A549 (cell line): ENCODE measurements at regions not wholly inside any gene's neighbourhood (a gene's known extent, or its start where the extent isn't known, plus 50 kb on each side); places are given as distances from the start of the nearest gene placed in this dataset.

Experiments
- ATAC-seq, 2 experiments: fragments of 200-7000 bp in 1 of 2; fragments of >200 bp in 1 of 2; cut with Nextera tagmentation in 1 of 2; cut with Tn5 transposase in 1 of 2; 3 replicates each; pipeline versions ENCODE4 v1.8.0 to v1.9.1; 2018 to 2020; ENCODE audit warnings: mild to moderate bottlenecking in 1 of 2, moderate library complexity in 1 of 2
- CTCF ChIA-PET: fragments of 300-600 bp; sonication (Branson Sonifier 250); formaldehyde crosslinking; extraction: SDS; loops from one replicate; lab custom pipeline; 2021; ENCODE audit warnings: antibody characterized with exemption, inconsistent platforms; lab: Yijun Ruan, JAX
- POLR2A ChIA-PET: fragments of 350-600 bp; formaldehyde crosslinking; extraction: SDS; loops from one replicate; lab custom pipeline; 2021; ENCODE audit warnings: antibody characterized with exemption, inconsistent platforms; lab: Yijun Ruan, JAX
- DNase-seq, 2 experiments: peaks; one replicate each; pipeline versions ENCODE4 v3.0.0 to v3.0.0-alpha.2; 2011 to 2016; ENCODE audit warnings: low read depth in 1 of 2, low spot score in 1 of 2
- FAIRE-seq: peaks from 2 replicates; lab custom pipeline; 2011; peaks lifted over from hg19 to GRCh38; lab: Jason Lieb, UNC
- H3K27ac ChIP-seq, 2 experiments: fragments of >200 bp; sonication (Bioruptor Twin); formaldehyde crosslinking; 3 replicates each; pipeline ENCODE4 v1.5.1; 2016 to 2017
- H3K4me1 ChIP-seq: fragments of >200 bp; sonication (Bioruptor Twin); formaldehyde crosslinking; 3 replicates; pipeline ENCODE4 v1.6.1; 2016
- H3K4me2 ChIP-seq: fragments of >200 bp; sonication (Bioruptor Twin); formaldehyde crosslinking; 3 replicates; pipeline ENCODE4 v1.6.1; 2016
- H3K4me3 ChIP-seq: fragments of >200 bp; sonication (Bioruptor Twin); formaldehyde crosslinking; 3 replicates; pipeline ENCODE4 v1.5.1; 2016
- H3K9me3 ChIP-seq: fragments of >200 bp; sonication (Bioruptor Twin); formaldehyde crosslinking; 3 replicates; pipeline ENCODE4 v1.6.1; 2016
- CBX8 ChIP-seq: fragments of 200-600 bp; sonication (generic); IDR thresholded peaks from 2 replicates; pipeline ENCODE4 v1.6.1; 2016
- CEBPB ChIP-seq, 2 experiments: fragments of >200 bp in 1 of 2; sonication (Bioruptor Twin) in 1 of 2; formaldehyde crosslinking in 1 of 2; IDR thresholded peaks; 2 replicates each; pipeline ENCODE4 v1.6.1; 2012 to 2016
- EHF ChIP-seq: fragments of 250-450 bp; sonication (Bioruptor Pico); IDR thresholded peaks from 2 replicates; pipeline ENCODE4 v1.5.0; 2020; ENCODE audit warnings: mild to moderate bottlenecking
- EHMT2 ChIP-seq: fragments of 200-600 bp; sonication (generic); IDR thresholded peaks from 2 replicates; pipeline ENCODE4 v1.6.1; 2016; ENCODE audit warnings: antibody characterized with exemption, low read depth, mild to moderate bottlenecking, moderate library complexity
- FOXS1 ChIP-seq: fragments of 250-450 bp; sonication (Bioruptor Pico); IDR thresholded peaks from 2 replicates; pipeline ENCODE4 v1.5.0; 2020; ENCODE audit warnings: mild to moderate bottlenecking, moderate library complexity
- HDAC2 ChIP-seq: fragments of 200-600 bp; sonication (generic); IDR thresholded peaks from 2 replicates; pipeline ENCODE4 v1.6.1; 2016
- HOXB5 ChIP-seq: fragments of 250-450 bp; sonication (Bioruptor Pico); IDR thresholded peaks from 2 replicates; pipeline ENCODE4 v1.5.0; 2020; ENCODE audit warnings: mild to moderate bottlenecking, moderate library complexity
- JUNB ChIP-seq: fragments of >200 bp; sonication (Bioruptor Twin); formaldehyde crosslinking; IDR thresholded peaks from 2 replicates; pipeline ENCODE4 v1.6.1; 2016
- MAZ ChIP-seq: fragments of 150-350 bp; IDR thresholded peaks from 2 replicates; pipeline ENCODE4 v1.6.1; 2014; ENCODE audit warnings: antibody characterized with exemption, low read depth, low read length, borderline replicate concordance
- MYC ChIP-seq: IDR thresholded peaks from 2 replicates; pipeline ENCODE4 v1.6.1; 2012; ENCODE audit warnings: mild to moderate bottlenecking, inconsistent platforms, low read length, improper control_type of control experiment, borderline replicate concordance
- POLR2AphosphoS2 ChIP-seq: conservative IDR thresholded peaks from 2 replicates; pipeline ENCODE4 v1.6.1; 2012; ENCODE audit warnings: low read length, improper control_type of control experiment, inconsistent platforms
- RCOR1 ChIP-seq: fragments of 150-350 bp; IDR thresholded peaks from 2 replicates; pipeline ENCODE4 v1.6.1; 2014; ENCODE audit warnings: antibody characterized with exemption, low read length, low read depth
- TP53 ChIP-seq: fragments of 250-450 bp; sonication (Bioruptor Pico); IDR thresholded peaks from 2 replicates; pipeline ENCODE4 v1.5.0; 2021; ENCODE audit warnings: mild to moderate bottlenecking, moderate library complexity
- ZC3H11A ChIP-seq: fragments of 450-650 bp; IDR thresholded peaks from 2 replicates; pipeline ENCODE4 v1.6.1; 2014; ENCODE audit warnings: antibody characterized with exemption, mild to moderate bottlenecking
- WGBS: methylation state at CpG from one replicate; pipeline ENCODE4 v1.1.6; 2017; ENCODE audit errors: missing lambda C conversion rate; 5-methylcytosine and 5-hydroxymethylcytosine counted together
- TF ChIP-seq, protein P1 (sequence below): fragments of 450-650 bp; IDR thresholded peaks from 2 replicates; pipeline ENCODE4 v1.6.1; 2014; ENCODE audit warnings: antibody characterized with exemption
- TF ChIP-seq, protein P2 (sequence below): fragments of >200 bp; sonication (Bioruptor Twin); formaldehyde crosslinking; IDR thresholded peaks from 3 replicates; pipeline ENCODE4 v1.6.1; 2016
- TF ChIP-seq, protein P3 (sequence below): IDR thresholded peaks from 2 replicates; pipeline ENCODE4 v1.6.1; 2012; ENCODE audit warnings: low read depth, borderline replicate concordance
- TF ChIP-seq, protein P4 (sequence below): fragments of 250-450 bp; sonication (Bioruptor Pico); IDR thresholded peaks from 2 replicates; pipeline ENCODE4 v1.5.0; 2020; ENCODE audit warnings: low read depth, mild to moderate bottlenecking, moderate library complexity
- TF ChIP-seq, protein P5 (sequence below): fragments of 200-600 bp; sonication (generic); IDR thresholded peaks from 2 replicates; pipeline ENCODE4 v1.6.1; 2016; ENCODE audit warnings: antibody characterized with exemption, mild to moderate bottlenecking, moderate library complexity

DNA sequence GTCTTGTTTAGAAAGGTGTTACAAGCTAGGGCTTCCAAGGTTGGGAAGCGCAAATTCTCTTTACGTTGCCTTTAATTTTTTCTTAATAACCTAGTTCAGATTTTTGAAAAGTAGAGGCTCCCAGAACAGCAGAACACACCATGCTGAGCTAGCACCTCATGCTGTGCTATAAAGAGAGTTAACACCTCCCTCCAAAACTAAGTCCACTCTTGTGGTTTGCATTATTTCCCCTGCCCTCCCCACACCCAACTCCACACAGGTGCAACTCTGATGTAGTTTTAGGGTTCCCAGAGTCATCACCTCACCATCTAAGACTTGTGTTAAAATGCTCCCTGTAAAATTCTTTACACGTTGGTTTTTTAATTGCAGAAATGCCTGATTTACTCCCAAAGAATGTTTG is 459.4 kb upstream of the JARID2 start:
- no peaks in the 10 kb centered on the region for H3K9me3 ChIP-seq
- TF ChIP-seq, protein P1, sequence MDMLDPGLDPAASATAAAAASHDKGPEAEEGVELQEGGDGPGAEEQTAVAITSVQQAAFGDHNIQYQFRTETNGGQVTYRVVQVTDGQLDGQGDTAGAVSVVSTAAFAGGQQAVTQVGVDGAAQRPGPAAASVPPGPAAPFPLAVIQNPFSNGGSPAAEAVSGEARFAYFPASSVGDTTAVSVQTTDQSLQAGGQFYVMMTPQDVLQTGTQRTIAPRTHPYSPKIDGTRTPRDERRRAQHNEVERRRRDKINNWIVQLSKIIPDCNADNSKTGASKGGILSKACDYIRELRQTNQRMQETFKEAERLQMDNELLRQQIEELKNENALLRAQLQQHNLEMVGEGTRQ = no peak
- TF ChIP-seq, protein P2, sequence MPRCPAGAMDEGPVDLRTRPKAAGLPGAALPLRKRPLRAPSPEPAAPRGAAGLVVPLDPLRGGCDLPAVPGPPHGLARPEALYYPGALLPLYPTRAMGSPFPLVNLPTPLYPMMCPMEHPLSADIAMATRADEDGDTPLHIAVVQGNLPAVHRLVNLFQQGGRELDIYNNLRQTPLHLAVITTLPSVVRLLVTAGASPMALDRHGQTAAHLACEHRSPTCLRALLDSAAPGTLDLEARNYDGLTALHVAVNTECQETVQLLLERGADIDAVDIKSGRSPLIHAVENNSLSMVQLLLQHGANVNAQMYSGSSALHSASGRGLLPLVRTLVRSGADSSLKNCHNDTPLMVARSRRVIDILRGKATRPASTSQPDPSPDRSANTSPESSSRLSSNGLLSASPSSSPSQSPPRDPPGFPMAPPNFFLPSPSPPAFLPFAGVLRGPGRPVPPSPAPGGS = no peak
- TF ChIP-seq ZC3H11A = no peak
- TF ChIP-seq, protein P3, sequence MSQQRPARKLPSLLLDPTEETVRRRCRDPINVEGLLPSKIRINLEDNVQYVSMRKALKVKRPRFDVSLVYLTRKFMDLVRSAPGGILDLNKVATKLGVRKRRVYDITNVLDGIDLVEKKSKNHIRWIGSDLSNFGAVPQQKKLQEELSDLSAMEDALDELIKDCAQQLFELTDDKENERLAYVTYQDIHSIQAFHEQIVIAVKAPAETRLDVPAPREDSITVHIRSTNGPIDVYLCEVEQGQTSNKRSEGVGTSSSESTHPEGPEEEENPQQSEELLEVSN = no peak
- TF ChIP-seq, all 56 proteins: peak for 0
- H3K4me3 ChIP-seq = no peak overlapping the region
- FAIRE-seq = no peak
- DNase-seq = no peak
- H3K27ac ChIP-seq = no peak overlapping the region
- CTCF ChIA-PET = no interaction called here
- H3K4me1 ChIP-seq = no peaks in the 10 kb centered on the region
- no peak for ATAC-seq
- WGBS = 82% methylated on average over 3 of the region's 3 CpGs
- H3K4me2 ChIP-seq = no peak overlapping the region
- POLR2A ChIA-PET = no interaction called here

DNA sequence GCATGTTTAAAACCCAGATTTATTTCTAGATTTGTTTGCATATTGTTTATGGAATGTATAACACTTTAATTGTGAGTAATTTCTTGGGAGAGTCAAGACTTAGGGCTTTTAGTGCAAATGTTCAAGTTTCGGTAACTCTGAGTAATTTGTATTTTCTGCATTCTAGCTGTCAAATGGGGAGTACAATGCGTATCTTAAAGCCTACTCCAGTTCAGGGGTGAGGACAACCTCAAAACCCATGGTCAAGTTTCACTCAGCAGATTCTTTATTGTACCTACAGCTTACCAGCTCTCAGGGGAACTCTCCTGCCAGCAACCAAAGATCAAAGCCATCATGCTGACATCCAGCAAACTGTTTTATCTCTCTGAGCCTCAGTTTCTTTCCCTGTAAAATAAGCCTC is 458.6 kb upstream of the JARID2 start:
- no peaks in the 10 kb centered on the region for H3K4me1 ChIP-seq
- no peak overlapping the region for H3K27ac ChIP-seq
- no peak overlapping the region for H3K4me2 ChIP-seq
- TF ChIP-seq, protein P4, sequence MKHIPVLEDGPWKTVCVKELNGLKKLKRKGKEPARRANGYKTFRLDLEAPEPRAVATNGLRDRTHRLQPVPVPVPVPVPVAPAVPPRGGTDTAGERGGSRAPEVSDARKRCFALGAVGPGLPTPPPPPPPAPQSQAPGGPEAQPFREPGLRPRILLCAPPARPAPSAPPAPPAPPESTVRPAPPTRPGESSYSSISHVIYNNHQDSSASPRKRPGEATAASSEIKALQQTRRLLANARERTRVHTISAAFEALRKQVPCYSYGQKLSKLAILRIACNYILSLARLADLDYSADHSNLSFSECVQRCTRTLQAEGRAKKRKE (CRISPR knock-in tag) = no peak
- no peak for TF ChIP-seq HOXB5
- TF ChIP-seq RCOR1 = no peak
- TF ChIP-seq TP53 (CRISPR knock-in tag) = no peak
- TF ChIP-seq EHF (CRISPR knock-in tag) = no peak
- no peak for TF ChIP-seq FOXS1 (CRISPR knock-in tag)
- TF ChIP-seq EHMT2 = no peak
- TF ChIP-seq POLR2AphosphoS2 = no peak
- TF ChIP-seq MYC = no peak
- TF ChIP-seq JUNB = no peak
- no peak for TF ChIP-seq MAZ
- TF ChIP-seq, protein P5, sequence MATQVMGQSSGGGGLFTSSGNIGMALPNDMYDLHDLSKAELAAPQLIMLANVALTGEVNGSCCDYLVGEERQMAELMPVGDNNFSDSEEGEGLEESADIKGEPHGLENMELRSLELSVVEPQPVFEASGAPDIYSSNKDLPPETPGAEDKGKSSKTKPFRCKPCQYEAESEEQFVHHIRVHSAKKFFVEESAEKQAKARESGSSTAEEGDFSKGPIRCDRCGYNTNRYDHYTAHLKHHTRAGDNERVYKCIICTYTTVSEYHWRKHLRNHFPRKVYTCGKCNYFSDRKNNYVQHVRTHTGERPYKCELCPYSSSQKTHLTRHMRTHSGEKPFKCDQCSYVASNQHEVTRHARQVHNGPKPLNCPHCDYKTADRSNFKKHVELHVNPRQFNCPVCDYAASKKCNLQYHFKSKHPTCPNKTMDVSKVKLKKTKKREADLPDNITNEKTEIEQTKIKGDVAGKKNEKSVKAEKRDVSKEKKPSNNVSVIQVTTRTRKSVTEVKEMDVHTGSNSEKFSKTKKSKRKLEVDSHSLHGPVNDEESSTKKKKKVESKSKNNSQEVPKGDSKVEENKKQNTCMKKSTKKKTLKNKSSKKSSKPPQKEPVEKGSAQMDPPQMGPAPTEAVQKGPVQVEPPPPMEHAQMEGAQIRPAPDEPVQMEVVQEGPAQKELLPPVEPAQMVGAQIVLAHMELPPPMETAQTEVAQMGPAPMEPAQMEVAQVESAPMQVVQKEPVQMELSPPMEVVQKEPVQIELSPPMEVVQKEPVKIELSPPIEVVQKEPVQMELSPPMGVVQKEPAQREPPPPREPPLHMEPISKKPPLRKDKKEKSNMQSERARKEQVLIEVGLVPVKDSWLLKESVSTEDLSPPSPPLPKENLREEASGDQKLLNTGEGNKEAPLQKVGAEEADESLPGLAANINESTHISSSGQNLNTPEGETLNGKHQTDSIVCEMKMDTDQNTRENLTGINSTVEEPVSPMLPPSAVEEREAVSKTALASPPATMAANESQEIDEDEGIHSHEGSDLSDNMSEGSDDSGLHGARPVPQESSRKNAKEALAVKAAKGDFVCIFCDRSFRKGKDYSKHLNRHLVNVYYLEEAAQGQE = no peak
- no peak for TF ChIP-seq CBX8
- no peak for TF ChIP-seq HDAC2
- no peak for TF ChIP-seq CEBPB (IDR thresholded peaks at IDR 0.05)
- TF ChIP-seq, all 56 proteins: peak for 0
- FAIRE-seq (no peak), ATAC-seq (no peak), DNase-seq (no peak)
- 95% methylated on average over 2 of the region's 2 CpGs for WGBS
- CTCF ChIA-PET = interaction anchor here (0.6 kb wide), 1 partner anchor 173 kb away, joined by 3 read pairs; no protein-coding TSS in a partner anchor
- no peaks in the 10 kb centered on the region for H3K9me3 ChIP-seq
- POLR2A ChIA-PET = no interaction called here
- no peak overlapping the region for H3K4me3 ChIP-seq
